Neural progenitor cell (in vitro differentiated cells): ENCODE measurements at regions not wholly inside any gene's neighbourhood (a gene's known extent, or its start where the extent isn't known, plus 50 kb on each side); places are given as distances from the start of the nearest gene placed in this dataset.

ENCODE experiments used
- DNase-seq: peaks from one replicate; pipeline ENCODE4 v3.0.0-alpha.2; 2016; ENCODE audit warnings: low spot score
- H2AFZ ChIP-seq: fragments of 200-600 bp; sonication (generic); replicated peaks from 2 replicates; pipeline ENCODE4 v1.6.1; 2016; ENCODE audit warnings: antibody characterized with exemption
- H3F3A ChIP-seq: fragments of 200-600 bp; sonication (generic); 2 replicates; pipeline ENCODE4 v1.6.1; 2016; ENCODE audit warnings: antibody characterized with exemption, low read depth
- H3K27ac ChIP-seq: fragments of 200-600 bp; sonication (generic); 2 replicates; pipeline ENCODE4 v1.5.1; 2016; ENCODE audit warnings: mild to moderate bottlenecking
- H3K27me3 ChIP-seq: fragments of 200-600 bp; sonication (generic); 2 replicates; pipeline ENCODE4 v1.6.1; 2016; ENCODE audit warnings: mild to moderate bottlenecking, moderate library complexity
- H3K36me3 ChIP-seq: fragments of 200-600 bp; sonication (generic); 2 replicates; pipeline ENCODE4 v1.5.1; 2016
- H3K4me1 ChIP-seq: fragments of 200-600 bp; sonication (generic); 2 replicates; pipeline ENCODE4 v1.6.1; 2016; ENCODE audit warnings: mixed run types
- H3K4me2 ChIP-seq: fragments of 200-600 bp; sonication (generic); 2 replicates; pipeline ENCODE4 v1.6.1; 2016
- H3K4me3 ChIP-seq: fragments of 200-600 bp; sonication (generic); 2 replicates; pipeline ENCODE4 v1.5.1; 2016
- H3K79me2 ChIP-seq: fragments of 200-600 bp; sonication (generic); 2 replicates; pipeline ENCODE4 v1.6.1; 2016; ENCODE audit warnings: low read depth
- H3K9ac ChIP-seq: fragments of 200-600 bp; sonication (generic); 2 replicates; pipeline ENCODE4 v1.6.1; 2016
- H3K9me3 ChIP-seq: fragments of 200-600 bp; sonication (generic); 2 replicates; pipeline ENCODE4 v1.5.1; 2016; ENCODE audit warnings: low read depth
- H4K20me1 ChIP-seq: fragments of 200-600 bp; sonication (generic); 2 replicates; pipeline ENCODE4 v1.6.1; 2016; ENCODE audit warnings: low read depth
- H3K27ac Mint-ChIP-seq: 3 replicates; pipeline ENCODE4 v1.8.0; 2021; ENCODE audit warnings: mixed read lengths
- H3K27me3 Mint-ChIP-seq: 2 replicates; pipeline ENCODE4 v1.8.0; 2022; ENCODE audit warnings: low read depth, mild to moderate bottlenecking, inconsistent platforms, moderate library complexity, mixed read lengths; ENCODE audit not compliant: insufficient read depth
- H3K36me3 Mint-ChIP-seq: 3 replicates; pipeline ENCODE4 v1.8.0; 2021; ENCODE audit warnings: mixed read lengths
- H3K4me1 Mint-ChIP-seq: 3 replicates; pipeline ENCODE4 v1.8.0; 2021; ENCODE audit warnings: mixed read lengths
- H3K4me3 Mint-ChIP-seq: 3 replicates; pipeline ENCODE4 v1.8.0; 2021; ENCODE audit warnings: mild to moderate bottlenecking, moderate library complexity, mixed read lengths
- H3K9me3 Mint-ChIP-seq: 3 replicates; pipeline ENCODE4 v1.8.0; 2020; ENCODE audit warnings: mixed read lengths
- EZH2 ChIP-seq: fragments of 200-600 bp; sonication (generic); IDR thresholded peaks from 2 replicates; pipeline ENCODE4 v1.6.1; 2017; ENCODE audit warnings: antibody characterized with exemption, mild to moderate bottlenecking, moderate library complexity
- EZH2phosphoT487 ChIP-seq: fragments of 200-600 bp; sonication (generic); IDR thresholded peaks from 2 replicates; pipeline ENCODE4 v1.6.1; 2017; ENCODE audit warnings: antibody characterized with exemption
- TF ChIP-seq, protein P1 (sequence below): fragments of 200-600 bp; sonication (generic); IDR thresholded peaks from 2 replicates; pipeline ENCODE4 v1.5.1; 2017; ENCODE audit warnings: antibody characterized with exemption, mild to moderate bottlenecking

GRCh38 chr13:19062019-19062646 is 119.5 kb downstream of the TUBA3C start:
- Histone ChIP-seq H3K27ac (no peak overlapping the region), H3K79me2 (no peaks in the 10 kb centered on the region), H3K27me3 (no peaks in the 10 kb centered on the region), H4K20me1 (no peaks in the 10 kb centered on the region), H3K9me3 (no peaks in the 10 kb centered on the region), H3F3A (no peaks in the 10 kb centered on the region), H3K9ac (no peak overlapping the region), H3K4me2 (no peak overlapping the region), H3K36me3 (no peaks in the 10 kb centered on the region), H2AFZ (no peak overlapping the region), H3K4me1 (no peaks in the 10 kb centered on the region), H3K4me3 (no peak overlapping the region)
- peaks cover 1% of the 10 kb centered on the region for H3K36me3 Mint-ChIP-seq
- H3K27me3 Mint-ChIP-seq, result peaks cover 3% of the 10 kb centered on the region
- no peaks in the 10 kb centered on the region for H3K4me1 Mint-ChIP-seq
- DNase-seq, result no peak
- H3K9me3 Mint-ChIP-seq, result peaks cover 64% of the 10 kb centered on the region
- H3K27ac Mint-ChIP-seq, result no peak overlapping the region
- no peak for TF ChIP-seq EZH2phosphoT487
- TF ChIP-seq EZH2, result no peak
- no peak overlapping the region for H3K4me3 Mint-ChIP-seq

DNA sequence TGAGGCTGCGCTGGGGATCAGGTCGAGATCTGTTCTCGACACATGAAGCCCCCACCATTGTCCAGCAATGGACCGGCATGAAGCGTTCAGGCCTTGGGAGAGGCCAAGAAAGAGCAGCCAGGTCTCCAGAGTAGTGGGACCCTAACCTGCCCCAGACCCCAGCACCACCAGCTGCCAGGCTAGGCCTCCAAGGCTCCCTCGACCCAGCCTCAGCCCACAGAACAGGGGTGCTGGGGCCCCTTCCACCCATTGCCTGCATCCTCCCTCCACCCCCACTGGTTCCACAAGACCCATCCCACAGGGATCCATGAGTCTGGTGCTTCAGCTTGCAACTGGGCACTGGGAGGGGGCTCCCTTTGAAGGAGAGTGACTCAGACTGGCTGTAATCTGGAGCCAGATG is 120.3 kb downstream of the TUBA3C start:
- Histone ChIP-seq H3F3A (no peaks in the 10 kb centered on the region), H3K9ac (no peak overlapping the region), H3K27ac (no peak overlapping the region), H3K79me2 (no peaks in the 10 kb centered on the region), H3K4me2 (no peak overlapping the region), H3K36me3 (no peaks in the 10 kb centered on the region), H3K9me3 (no peaks in the 10 kb centered on the region), H3K4me3 (no peak overlapping the region), H3K27me3 (no peaks in the 10 kb centered on the region), H2AFZ (no peak overlapping the region), H3K4me1 (no peaks in the 10 kb centered on the region), H4K20me1 (no peaks in the 10 kb centered on the region)
- TF ChIP-seq EZH2, result no peak
- H3K9me3 Mint-ChIP-seq, result peaks cover 70% of the 10 kb centered on the region
- no peak overlapping the region for H3K4me3 Mint-ChIP-seq
- H3K27me3 Mint-ChIP-seq, result peaks cover under 1% of the 10 kb centered on the region
- no peaks in the 10 kb centered on the region for H3K4me1 Mint-ChIP-seq
- peaks cover 1% of the 10 kb centered on the region for H3K36me3 Mint-ChIP-seq
- H3K27ac Mint-ChIP-seq, result no peak overlapping the region
- DNase-seq, result no peak

GRCh38 chr13:19060311-19061002 is 121.2 kb downstream of the TUBA3C start:
- Mint-ChIP-seq H3K36me3 (peaks cover 1% of the 10 kb centered on the region), H3K27ac (no peak overlapping the region), H3K27me3 (no peaks in the 10 kb centered on the region), H3K4me3 (no peak overlapping the region), H3K9me3 (peaks cover 70% of the 10 kb centered on the region), H3K4me1 (no peaks in the 10 kb centered on the region)
- TF ChIP-seq EZH2phosphoT487 (no peak), EZH2 (no peak)
- TF ChIP-seq, protein P1, sequence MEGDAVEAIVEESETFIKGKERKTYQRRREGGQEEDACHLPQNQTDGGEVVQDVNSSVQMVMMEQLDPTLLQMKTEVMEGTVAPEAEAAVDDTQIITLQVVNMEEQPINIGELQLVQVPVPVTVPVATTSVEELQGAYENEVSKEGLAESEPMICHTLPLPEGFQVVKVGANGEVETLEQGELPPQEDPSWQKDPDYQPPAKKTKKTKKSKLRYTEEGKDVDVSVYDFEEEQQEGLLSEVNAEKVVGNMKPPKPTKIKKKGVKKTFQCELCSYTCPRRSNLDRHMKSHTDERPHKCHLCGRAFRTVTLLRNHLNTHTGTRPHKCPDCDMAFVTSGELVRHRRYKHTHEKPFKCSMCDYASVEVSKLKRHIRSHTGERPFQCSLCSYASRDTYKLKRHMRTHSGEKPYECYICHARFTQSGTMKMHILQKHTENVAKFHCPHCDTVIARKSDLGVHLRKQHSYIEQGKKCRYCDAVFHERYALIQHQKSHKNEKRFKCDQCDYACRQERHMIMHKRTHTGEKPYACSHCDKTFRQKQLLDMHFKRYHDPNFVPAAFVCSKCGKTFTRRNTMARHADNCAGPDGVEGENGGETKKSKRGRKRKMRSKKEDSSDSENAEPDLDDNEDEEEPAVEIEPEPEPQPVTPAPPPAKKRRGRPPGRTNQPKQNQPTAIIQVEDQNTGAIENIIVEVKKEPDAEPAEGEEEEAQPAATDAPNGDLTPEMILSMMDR, result no peak
- Histone ChIP-seq H4K20me1 (no peaks in the 10 kb centered on the region), H3K79me2 (no peaks in the 10 kb centered on the region), H3K9ac (no peak overlapping the region), H3K36me3 (no peaks in the 10 kb centered on the region), H3K27ac (no peak overlapping the region), H3K4me2 (no peak overlapping the region), H3K9me3 (no peaks in the 10 kb centered on the region), H2AFZ (no peak overlapping the region), H3K4me3 (no peak overlapping the region), H3K27me3 (no peaks in the 10 kb centered on the region), H3K4me1 (no peaks in the 10 kb centered on the region), H3F3A (no peaks in the 10 kb centered on the region)
- no peak for DNase-seq

DNA sequence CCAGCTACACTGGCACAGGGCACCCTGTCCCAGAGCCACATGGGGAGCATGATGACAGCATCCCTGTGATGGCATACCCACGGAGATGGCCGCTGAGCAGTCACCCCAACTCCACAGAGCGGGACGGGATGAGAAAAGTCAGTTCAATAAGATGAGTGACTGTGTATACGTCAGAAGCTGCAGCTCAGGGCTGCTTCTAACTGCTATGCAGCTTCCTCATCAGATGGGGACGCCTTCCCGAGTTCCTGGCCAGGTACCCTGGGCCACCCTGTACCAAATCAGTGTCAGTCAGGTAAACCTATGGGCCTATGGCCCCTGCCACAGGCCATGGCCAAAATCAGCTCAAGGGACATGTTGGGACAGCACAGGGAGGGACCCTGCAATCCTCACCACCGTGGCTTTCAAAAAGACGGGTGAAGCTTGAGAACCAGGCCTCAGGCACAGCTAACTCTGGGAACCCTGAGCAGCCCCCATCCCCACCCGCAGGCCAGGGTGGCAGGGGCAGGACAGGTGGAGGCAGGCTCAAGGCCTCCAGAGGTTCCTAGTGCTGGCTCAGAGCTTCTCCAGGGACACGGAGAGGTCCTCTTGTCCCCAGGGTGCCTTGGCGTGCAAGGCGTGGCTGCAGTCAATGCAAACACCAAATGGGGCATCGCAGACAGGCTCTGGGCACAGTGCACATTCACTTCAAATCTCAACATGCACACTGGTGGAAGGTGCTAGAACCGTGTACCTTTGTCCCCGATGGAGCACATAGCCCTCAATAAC is 122.4 kb downstream of the TUBA3C start:
- no peak overlapping the region for H2AFZ ChIP-seq
- no peaks in the 10 kb centered on the region for H3K27me3 ChIP-seq
- no peaks in the 10 kb centered on the region for H3K36me3 ChIP-seq
- peaks cover 2% of the 10 kb centered on the region for H3K9me3 ChIP-seq
- Mint-ChIP-seq H3K36me3 (peaks cover 1% of the 10 kb centered on the region), H3K27ac (no peak overlapping the region), H3K4me3 (no peak overlapping the region), H3K9me3 (peaks cover 71% of the 10 kb centered on the region), H3K27me3 (peaks cover 1% of the 10 kb centered on the region), H3K4me1 (no peaks in the 10 kb centered on the region)
- no peak overlapping the region for H3K9ac ChIP-seq
- H3K4me1 ChIP-seq, result no peaks in the 10 kb centered on the region
- H3K79me2 ChIP-seq, result no peaks in the 10 kb centered on the region
- no peak for TF ChIP-seq EZH2
- TF ChIP-seq EZH2phosphoT487, result no peak
- TF ChIP-seq, protein P1, result no peak
- H3K27ac ChIP-seq, result no peak overlapping the region
- H4K20me1 ChIP-seq, result no peaks in the 10 kb centered on the region
- H3K4me3 ChIP-seq, result no peak overlapping the region
- no peak overlapping the region for H3K4me2 ChIP-seq
- no peaks in the 10 kb centered on the region for H3F3A ChIP-seq
- no peak for DNase-seq
